HL-60 (cell line): ENCODE measurements at regions not wholly inside any gene's neighbourhood (a gene's known extent, or its start where the extent isn't known, plus 50 kb on each side); places are given as distances from the start of the nearest gene placed in this dataset.

Experiments used
- DNase-seq, 2 experiments: peaks; one replicate each; pipeline ENCODE4 v3.0.0-alpha.2; 2010 to 2020; ENCODE audit warnings: low read depth in 1 of 2, low spot score in 1 of 2
- H3K27ac ChIP-seq: fragments of 250-450 bp; sonication (Bioruptor Pico); replicated peaks from 2 replicates; pipeline ENCODE4 v1.5.1; 2020; ENCODE audit warnings: mild to moderate bottlenecking, moderate library complexity
- H3K27me3 ChIP-seq: fragments of 250-450 bp; sonication (Bioruptor Pico); 2 replicates; pipeline ENCODE4 v1.5.1; 2021; ENCODE audit warnings: mild to moderate bottlenecking, moderate library complexity; ENCODE audit not compliant: insufficient read depth, poor library complexity, severe bottlenecking
- H3K4me3 ChIP-seq: replicated peaks from 2 replicates; pipeline ENCODE4 v1.5.1; 2011; ENCODE audit warnings: mild to moderate bottlenecking, control low read depth, low read length; ENCODE audit not compliant: insufficient read depth
- GABPA ChIP-seq: IDR thresholded peaks from 2 replicates; pipeline ENCODE4 v1.6.1; 2012; ENCODE audit warnings: low read depth
- POLR2AphosphoS5 ChIP-seq: IDR thresholded peaks from 2 replicates; pipeline ENCODE4 v1.6.1; 2012; ENCODE audit warnings: low read depth
- SPI1 ChIP-seq: IDR thresholded peaks from 2 replicates; pipeline ENCODE4 v1.6.1; 2012; ENCODE audit warnings: low read depth, mild to moderate bottlenecking, borderline replicate concordance
- TF ChIP-seq, protein P1 (sequence below): IDR thresholded peaks from 2 replicates; pipeline ENCODE4 v1.6.1; 2012; ENCODE audit warnings: low read depth; ENCODE audit not compliant: insufficient replicate concordance
- TF ChIP-seq, protein P2 (sequence below): IDR thresholded peaks from one replicate; pipeline ENCODE4 v1.5.1; 2011; ENCODE audit warnings: low read length, control low read depth, inconsistent platforms; ENCODE audit not compliant: insufficient read depth

DNA sequence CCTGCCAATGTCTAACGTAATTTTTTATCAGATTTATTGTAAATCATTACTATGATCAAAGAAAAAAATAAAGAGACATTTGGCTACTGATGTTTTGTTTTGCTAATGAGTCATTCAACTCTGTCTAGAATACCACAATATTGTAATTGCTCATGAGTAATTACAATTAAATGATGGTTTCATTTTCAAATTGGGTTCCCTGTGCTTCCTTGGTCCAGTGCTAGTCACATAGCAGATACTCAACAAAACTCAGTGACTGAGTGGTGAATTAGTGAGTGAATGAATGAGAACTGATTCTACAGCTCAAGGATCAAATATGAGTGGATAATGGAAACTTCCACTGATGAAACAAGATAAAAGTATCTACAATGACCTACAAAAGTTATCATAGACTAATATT lies 304.7 kb downstream of the POU4F1 start:
- TF ChIP-seq SPI1: no peak
- TF ChIP-seq, protein P1, sequence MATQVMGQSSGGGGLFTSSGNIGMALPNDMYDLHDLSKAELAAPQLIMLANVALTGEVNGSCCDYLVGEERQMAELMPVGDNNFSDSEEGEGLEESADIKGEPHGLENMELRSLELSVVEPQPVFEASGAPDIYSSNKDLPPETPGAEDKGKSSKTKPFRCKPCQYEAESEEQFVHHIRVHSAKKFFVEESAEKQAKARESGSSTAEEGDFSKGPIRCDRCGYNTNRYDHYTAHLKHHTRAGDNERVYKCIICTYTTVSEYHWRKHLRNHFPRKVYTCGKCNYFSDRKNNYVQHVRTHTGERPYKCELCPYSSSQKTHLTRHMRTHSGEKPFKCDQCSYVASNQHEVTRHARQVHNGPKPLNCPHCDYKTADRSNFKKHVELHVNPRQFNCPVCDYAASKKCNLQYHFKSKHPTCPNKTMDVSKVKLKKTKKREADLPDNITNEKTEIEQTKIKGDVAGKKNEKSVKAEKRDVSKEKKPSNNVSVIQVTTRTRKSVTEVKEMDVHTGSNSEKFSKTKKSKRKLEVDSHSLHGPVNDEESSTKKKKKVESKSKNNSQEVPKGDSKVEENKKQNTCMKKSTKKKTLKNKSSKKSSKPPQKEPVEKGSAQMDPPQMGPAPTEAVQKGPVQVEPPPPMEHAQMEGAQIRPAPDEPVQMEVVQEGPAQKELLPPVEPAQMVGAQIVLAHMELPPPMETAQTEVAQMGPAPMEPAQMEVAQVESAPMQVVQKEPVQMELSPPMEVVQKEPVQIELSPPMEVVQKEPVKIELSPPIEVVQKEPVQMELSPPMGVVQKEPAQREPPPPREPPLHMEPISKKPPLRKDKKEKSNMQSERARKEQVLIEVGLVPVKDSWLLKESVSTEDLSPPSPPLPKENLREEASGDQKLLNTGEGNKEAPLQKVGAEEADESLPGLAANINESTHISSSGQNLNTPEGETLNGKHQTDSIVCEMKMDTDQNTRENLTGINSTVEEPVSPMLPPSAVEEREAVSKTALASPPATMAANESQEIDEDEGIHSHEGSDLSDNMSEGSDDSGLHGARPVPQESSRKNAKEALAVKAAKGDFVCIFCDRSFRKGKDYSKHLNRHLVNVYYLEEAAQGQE: no peak
- TF ChIP-seq, protein P2, sequence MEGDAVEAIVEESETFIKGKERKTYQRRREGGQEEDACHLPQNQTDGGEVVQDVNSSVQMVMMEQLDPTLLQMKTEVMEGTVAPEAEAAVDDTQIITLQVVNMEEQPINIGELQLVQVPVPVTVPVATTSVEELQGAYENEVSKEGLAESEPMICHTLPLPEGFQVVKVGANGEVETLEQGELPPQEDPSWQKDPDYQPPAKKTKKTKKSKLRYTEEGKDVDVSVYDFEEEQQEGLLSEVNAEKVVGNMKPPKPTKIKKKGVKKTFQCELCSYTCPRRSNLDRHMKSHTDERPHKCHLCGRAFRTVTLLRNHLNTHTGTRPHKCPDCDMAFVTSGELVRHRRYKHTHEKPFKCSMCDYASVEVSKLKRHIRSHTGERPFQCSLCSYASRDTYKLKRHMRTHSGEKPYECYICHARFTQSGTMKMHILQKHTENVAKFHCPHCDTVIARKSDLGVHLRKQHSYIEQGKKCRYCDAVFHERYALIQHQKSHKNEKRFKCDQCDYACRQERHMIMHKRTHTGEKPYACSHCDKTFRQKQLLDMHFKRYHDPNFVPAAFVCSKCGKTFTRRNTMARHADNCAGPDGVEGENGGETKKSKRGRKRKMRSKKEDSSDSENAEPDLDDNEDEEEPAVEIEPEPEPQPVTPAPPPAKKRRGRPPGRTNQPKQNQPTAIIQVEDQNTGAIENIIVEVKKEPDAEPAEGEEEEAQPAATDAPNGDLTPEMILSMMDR: no peak
- TF ChIP-seq POLR2AphosphoS5: no peak
- DNase-seq: no peak
- H3K27me3 ChIP-seq: peaks cover 2% of the 10 kb centered on the region

DNA sequence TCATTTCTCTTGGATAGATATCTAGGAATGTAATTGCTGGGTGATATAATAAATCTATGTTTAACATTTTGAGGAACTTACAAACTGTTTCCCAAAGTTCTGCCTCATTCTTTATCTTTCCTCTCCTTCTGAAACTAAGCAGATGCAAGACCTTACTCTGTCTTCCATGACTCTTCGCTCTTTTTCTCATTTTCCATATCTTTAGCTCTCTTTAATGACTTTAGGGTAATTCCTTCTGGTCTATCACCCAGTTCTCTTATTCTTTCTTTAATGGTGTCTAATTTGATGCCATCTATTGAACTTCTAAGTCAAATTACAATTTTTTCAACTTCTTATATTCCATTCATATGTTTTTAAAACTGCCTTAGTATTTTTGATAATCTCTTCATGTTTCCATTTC lies 316.6 kb downstream of the POU4F1 start:
- Histone ChIP-seq H3K4me3 (no peak overlapping the region), H3K27ac (no peak overlapping the region), H3K27me3 (no peaks in the 10 kb centered on the region)
- TF ChIP-seq GABPA (no peak), SPI1 (no peak), POLR2AphosphoS5 (no peak)
- TF ChIP-seq, protein P2: no peak
- TF ChIP-seq, protein P1: no peak
- no peak for DNase-seq

More for the DNA sequence above, 304.7 kb downstream of the POU4F1 start:
- no peak overlapping the region for H3K27ac ChIP-seq
- no peak overlapping the region for H3K4me3 ChIP-seq

DNA sequence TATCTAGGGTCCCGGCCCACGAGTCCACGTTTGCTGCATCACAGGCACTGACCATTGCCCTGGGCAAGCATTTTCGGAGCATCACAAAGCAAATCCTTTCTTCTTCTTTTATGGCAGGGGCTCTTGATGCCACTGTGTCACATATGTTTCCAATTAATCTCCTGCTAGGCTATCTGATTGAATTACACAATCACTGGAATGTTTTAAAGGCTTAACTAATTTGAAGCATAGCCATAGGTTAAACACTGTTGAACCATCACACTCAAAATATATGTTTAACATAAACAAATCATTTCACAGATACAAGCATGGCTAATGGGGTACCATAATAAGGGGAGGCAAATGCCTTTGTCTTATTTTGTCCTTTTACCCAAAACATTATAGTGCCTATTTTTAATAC lies 338.3 kb downstream of the POU4F1 start:
- no peaks in the 10 kb centered on the region for H3K27me3 ChIP-seq
- TF ChIP-seq, protein P2: no peak
- TF ChIP-seq, protein P1: no peak
- TF ChIP-seq SPI1: no peak
- TF ChIP-seq POLR2AphosphoS5: no peak
- no peak for TF ChIP-seq GABPA
- H3K4me3 ChIP-seq: no peak overlapping the region
- H3K27ac ChIP-seq: no peak overlapping the region
- DNase-seq: no peak
